ENCODE measurements at regions not wholly inside any gene's neighbourhood (a gene's known extent, or its start where the extent isn't known, plus 50 kb on each side); places are given as distances from the start of the nearest gene placed in this dataset.

- H3K36me3 Mint-ChIP-seq: no peaks in the 10 kb centered on the region
- H3K27ac Mint-ChIP-seq: no peak overlapping the region
- ATAC-seq (no peak), DNase-seq (ENCODE audit: low spot score) (no peak)
- no peak for TF ChIP-seq MYBL2 (CRISPR knock-in tag; IDR thresholded peaks at IDR 0.05)
- TF ChIP-seq E2F5 (CRISPR knock-in tag; IDR thresholded peaks at IDR 0.05): no peak
- CTCF ChIA-PET: interaction anchor here (1.0 to 1.2 kb wide), 3 partner anchors 8 to 84 kb away, joined by 3 to 5 read pairs (median 4); no protein-coding TSS in a partner anchor
- no peaks in the 10 kb centered on the region for H3K27me3 Mint-ChIP-seq (ENCODE audit: low read depth)
- no peak overlapping the region for H3K4me3 Mint-ChIP-seq
- POLR2A ChIA-PET: no interaction called here
- peaks cover 7% of the 10 kb centered on the region for H3K9me3 Mint-ChIP-seq
- no peaks in the 10 kb centered on the region for H3K4me1 Mint-ChIP-seq
Measured at GRCh38 chr6:150733726-150734125, 131.8 kb upstream of the MTHFD1L start.

GRCh38 chr6:150734235-150734634 is 131.3 kb upstream of the MTHFD1L start:
- DNase-seq (ENCODE audit: low spot score) (no peak), ATAC-seq (no peak)
- H3K27ac Mint-ChIP-seq: no peak overlapping the region
- H3K4me1 Mint-ChIP-seq: no peaks in the 10 kb centered on the region
- peaks cover 7% of the 10 kb centered on the region for H3K9me3 Mint-ChIP-seq
- ChIA-PET CTCF (interaction anchor here (1.0 to 1.2 kb wide), 3 partner anchors 8 to 84 kb away, joined by 3 to 5 read pairs (median 4); no protein-coding TSS in a partner anchor), POLR2A (no interaction called here)
- no peaks in the 10 kb centered on the region for H3K27me3 Mint-ChIP-seq (ENCODE audit: low read depth)
- no peaks in the 10 kb centered on the region for H3K36me3 Mint-ChIP-seq
- no peak for TF ChIP-seq TCF7 (CRISPR knock-in tag; IDR thresholded peaks at IDR 0.05; ENCODE audit: low read depth)
- TF ChIP-seq CBFB (CRISPR knock-in tag; IDR thresholded peaks at IDR 0.05; ENCODE audit: low read depth): no peak
- no peak for TF ChIP-seq SMAD4 (CRISPR knock-in tag; IDR thresholded peaks at IDR 0.05)
- no peak overlapping the region for H3K4me3 Mint-ChIP-seq

- H3K4me3 Mint-ChIP-seq: no peak overlapping the region
- H3K36me3 Mint-ChIP-seq: no peaks in the 10 kb centered on the region
- peaks cover 3% of the 10 kb centered on the region; the same call in 1 of the 2 replicates for H3K9me3 Mint-ChIP-seq
- H3K4me1 Mint-ChIP-seq: no peaks in the 10 kb centered on the region
- no peak for TF ChIP-seq AFF4 (CRISPR knock-in tag; IDR thresholded peaks at IDR 0.05; ENCODE audit: borderline replicate concordance)
- TF ChIP-seq TEAD4 (CRISPR knock-in tag; IDR thresholded peaks at IDR 0.05): no peak
- no peak for TF ChIP-seq ZNF512 (CRISPR knock-in tag; IDR thresholded peaks at IDR 0.05; ENCODE audit: borderline replicate concordance)
- no peak for TF ChIP-seq ZNF263 (CRISPR knock-in tag; IDR thresholded peaks at IDR 0.05; ENCODE audit: low read depth)
- no peak for DNase-seq (ENCODE audit: low spot score)
- no peak for ATAC-seq
- no peak overlapping the region for H3K27ac Mint-ChIP-seq
- no peaks in the 10 kb centered on the region for H3K27me3 Mint-ChIP-seq (ENCODE audit: low read depth)
- ChIA-PET CTCF (no interaction called here), POLR2A (no interaction called here)
Measured at GRCh38 chr6:150735341-150735851, 130.1 kb upstream of the MTHFD1L start.

GRCh38 chr6:150738092-150738629 is 127.3 kb upstream of the MTHFD1L start:
- ChIA-PET POLR2A (interaction anchor here (0.7 kb wide), 1 partner anchor 691 kb away, joined by 3 read pairs; no protein-coding TSS in a partner anchor), CTCF (no interaction called here)
- H3K36me3 Mint-ChIP-seq: no peaks in the 10 kb centered on the region
- DNase-seq (ENCODE audit: low spot score): no peak
- H3K27ac Mint-ChIP-seq: no peak overlapping the region
- no peaks in the 10 kb centered on the region for H3K9me3 Mint-ChIP-seq
- no peaks in the 10 kb centered on the region for H3K4me1 Mint-ChIP-seq
- ATAC-seq: no peak
- H3K27me3 Mint-ChIP-seq (ENCODE audit: low read depth): no peaks in the 10 kb centered on the region
- H3K4me3 Mint-ChIP-seq: no peak overlapping the region
- TF ChIP-seq ATF2 (CRISPR knock-in tag; IDR thresholded peaks at IDR 0.05; ENCODE audit: borderline replicate concordance, low read depth) (no peak), GTF2I (CRISPR knock-in tag; conservative IDR thresholded peaks at IDR 0.05) (no peak), ETV6 (CRISPR knock-in tag; IDR thresholded peaks at IDR 0.05) (no peak), HMGXB4 (CRISPR knock-in tag; IDR thresholded peaks at IDR 0.05) (no peak), CTCF (IDR thresholded peaks at IDR 0.05) (no peak), ZNF416 (CRISPR knock-in tag; IDR thresholded peaks at IDR 0.05) (no peak)
